HG02852 (cell line): ENCODE measurements at regions not wholly inside any gene's neighbourhood (a gene's known extent, or its start where the extent isn't known, plus 50 kb on each side); places are given as distances from the start of the nearest gene placed in this dataset.
"Not testable (repeated sequence)": the region's sequence is repeated elsewhere in the genome, so short reads cannot be mapped to it uniquely, and the experiment has no call there.

Experiments used
- ATAC-seq: cut with Tn5 transposase; IDR thresholded peaks from one replicate; pipeline ENCODE4 v1.9.1; 2021; ENCODE audit warnings: mild to moderate bottlenecking, moderate library complexity; ENCODE audit not compliant: unreplicated experiment

- no peak for ATAC-seq
Observed at GRCh38 chr1:102687383-102687782, 420.9 kb downstream of the COL11A1 start.

GRCh38 chr1:102661481-102661880 is 446.8 kb downstream of the COL11A1 start:
- ATAC-seq, result no peak

GRCh38 chr1:102659876-102660483 is 448.3 kb downstream of the COL11A1 start:
- not testable (repeated sequence) for ATAC-seq

GRCh38 chr1:102655034-102655433 is 453.3 kb downstream of the COL11A1 start:
- ATAC-seq, result no peak

- no peak for ATAC-seq
Observed at GRCh38 chr1:102640872-102641271, 467.4 kb downstream of the COL11A1 start.

- no peak for ATAC-seq
Observed at GRCh38 chr1:102640312-102640711, 468.0 kb downstream of the COL11A1 start.

- ATAC-seq, result no peak
Observed at GRCh38 chr1:102631691-102632090, 476.6 kb downstream of the COL11A1 start.

- ATAC-seq, result no peak
Observed at GRCh38 chr1:102630041-102630440, 478.3 kb downstream of the COL11A1 start.

GRCh38 chr1:102628109-102628613 is 480.2 kb downstream of the COL11A1 start:
- no peak for ATAC-seq

- no peak for ATAC-seq
Observed at GRCh38 chr1:102627145-102627544, 481.2 kb downstream of the COL11A1 start.

GRCh38 chr1:102615896-102616295 is 492.4 kb downstream of the COL11A1 start:
- ATAC-seq, result no peak

GRCh38 chr1:102595106-102595505 is 513.2 kb downstream of the COL11A1 start:
- no peak for ATAC-seq

- no peak for ATAC-seq
Observed at GRCh38 chr1:102593276-102593675, 515.0 kb downstream of the COL11A1 start.

- ATAC-seq, result no peak
Observed at GRCh38 chr1:102588536-102588935, 519.8 kb downstream of the COL11A1 start.

- ATAC-seq, result no peak
Observed at GRCh38 chr1:102586022-102586421, 522.3 kb downstream of the COL11A1 start.

GRCh38 chr1:102580806-102581205 is 527.5 kb downstream of the COL11A1 start:
- ATAC-seq, result no peak

GRCh38 chr1:102578804-102579203 is 529.5 kb downstream of the COL11A1 start:
- no peak for ATAC-seq

- ATAC-seq, result no peak
Observed at GRCh38 chr1:102572637-102573036, 535.7 kb downstream of the COL11A1 start.

- ATAC-seq, result no peak
Observed at GRCh38 chr1:102566182-102566581, 542.1 kb downstream of the COL11A1 start.

GRCh38 chr1:102562380-102562779 is 545.9 kb downstream of the COL11A1 start:
- ATAC-seq, result no peak

- ATAC-seq, result peak; percentile 52
Observed at GRCh38 chr1:102550729-102551384, 554.1 kb upstream of the OLFM3 start.

- no peak for ATAC-seq
Observed at GRCh38 chr1:102546251-102546650, 549.5 kb upstream of the OLFM3 start.
